Pancreas (tissue), 10 donors: ENCODE measurements at regions not wholly inside any gene's neighbourhood (a gene's known extent, or its start where the extent isn't known, plus 50 kb on each side); places are given as distances from the start of the nearest gene placed in this dataset.
"Not testable (repeated sequence)": the region's sequence is repeated elsewhere in the genome, so short reads cannot be mapped to it uniquely, and the experiment has no call there.

ENCODE experiments used
- ATAC-seq, 4 donors: fragments of 200-7000 bp; cut with Tn5 transposase; one replicate each; pipeline versions ENCODE4 v1.8.0 to v1.9.1; 2020; ENCODE audit warnings: mild to moderate bottlenecking in 4 of 4, moderate library complexity in 4 of 4
- DNase-seq, 6 donors: peaks; one replicate each; pipeline ENCODE4 v3.0.0-alpha.2; 2020
- FAIRE-seq: peaks from 2 replicates; lab custom pipeline; 2012; peaks lifted over from hg19 to GRCh38; lab: Jason Lieb, UNC
- H3K27ac ChIP-seq, 4 donors: fragments of 200-600 bp; sonication (generic); 1 replicate in 3 of 4; 2 replicates in 1 of 4; pipeline versions ENCODE4 v1.5.0 to v1.8.0; 2020
- H3K27me3 ChIP-seq, 4 donors: fragments of 200-600 bp; one replicate each; pipeline ENCODE4 v1.8.0; 2021
- H3K36me3 ChIP-seq, 3 donors: fragments of 200-600 bp; sonication (generic) in 1 of 3; one replicate each; pipeline versions ENCODE4 v1.5.0 to v1.8.0; 2020 to 2021
- H3K4me1 ChIP-seq, 3 donors: fragments of 200-600 bp; one replicate each; pipeline ENCODE4 v1.8.0; 2021
- H3K4me3 ChIP-seq, 4 donors: fragments of 200-600 bp; sonication (generic) in 2 of 4; one replicate each; pipeline versions ENCODE4 v1.5.0 to v1.8.0; 2020 to 2021
- H3K9me3 ChIP-seq, 4 donors: fragments of 200-600 bp; one replicate each; pipeline ENCODE4 v1.8.0; 2021
- CTCF ChIP-seq, 4 donors: fragments of 200-600 bp; sonication (generic) in 3 of 4; IDR thresholded peaks; one replicate each; pipeline versions ENCODE4 v1.5.0 to v1.8.0; 2021; ENCODE audit warnings: antibody characterized with exemption in 4 of 4
- WGBS, 2 donors: extraction: QIAGEN DNeasy Blood & Tissue Kit; methylation state at CpG; one replicate each; pipeline ENCODE4 v1.1.7; 2013; 5-methylcytosine and 5-hydroxymethylcytosine counted together
- intact Hi-C, 3 donors: fragments of 100-400 bp; cut with DNase I; formaldehyde crosslinking; loops; one replicate each; pipeline versions ENCODE4 v1.11.1 to v1.14.2; 2022
- donor health status: healthy with polysubstance abuse.
- donor health status: DM: no; HTN: no; CAD: no; lungs with moderate emphysema.
- donor health status: DM: no; HTN: no; CAD: no.
- donor health status: control.
- donor health status: control.
- donor health status: Bipolar disorder and iron deficiency.
- donor health status: DM: yes; HTN: yes; CAD: no.
- donor health status: DM: no; HTN: no; CAD: no.
- donor health status: DM: no; HTN: no; CAD: no.
- donor health status: DM: yes; HTN: yes; CAD: no.

GRCh38 chr10:15921423-15921945 lies 61.2 kb upstream of the MINDY3 start:
- FAIRE-seq, H3K4me3 ChIP-seq, ATAC-seq, H3K27ac ChIP-seq, H3K9me3 ChIP-seq, H3K4me1 ChIP-seq, H3K27me3 ChIP-seq, intact Hi-C loops, H3K36me3 ChIP-seq, DNase-seq: not testable (repeated sequence)
- 87 to 91% methylated on average over 26 to 28 of the region's 28 CpGs for WGBS, 2 donors

GRCh38 chr10:15931376-15931775 lies 71.1 kb upstream of the MINDY3 start:
- 72 to 80% methylated on average over 5 of the region's 5 CpGs for WGBS, 2 donors
- TF ChIP-seq CTCF (IDR thresholded peaks at IDR 0.05): no peak
- Histone ChIP-seq H3K9me3 (no peaks in the 10 kb centered on the region), H3K27me3 (no peaks in the 10 kb centered on the region), H3K4me3 (no peak overlapping the region), H3K36me3 (no peaks in the 10 kb centered on the region), H3K4me1 (no peaks in the 10 kb centered on the region), H3K27ac (no peak overlapping the region)
- no peak for FAIRE-seq
- DNase-seq: no peak
- intact Hi-C loops: no loop called here
- ATAC-seq: no peak

- H3K27ac ChIP-seq, H3K4me3 ChIP-seq, ATAC-seq, intact Hi-C loops, H3K27me3 ChIP-seq, H3K36me3 ChIP-seq, H3K9me3 ChIP-seq, H3K4me1 ChIP-seq, DNase-seq, FAIRE-seq: not testable (repeated sequence)
- 34 to 51% methylated on average over 6 of the region's 6 CpGs for WGBS, 2 donors
Measured at GRCh38 chr10:15939543-15939942, 79.2 kb upstream of the MINDY3 start.

- 22 to 38% methylated on average over 1 of the region's 1 CpG for WGBS, 2 donors
- Histone ChIP-seq H3K27ac (no peak overlapping the region), H3K4me3 (no peak overlapping the region), H3K9me3 (no peaks in the 10 kb centered on the region), H3K4me1 (no peaks in the 10 kb centered on the region), H3K36me3 (no peaks in the 10 kb centered on the region), H3K27me3 (no peaks in the 10 kb centered on the region)
- TF ChIP-seq CTCF (IDR thresholded peaks at IDR 0.05): no peak
- ATAC-seq: no peak
- DNase-seq: no peak
- intact Hi-C loops: no loop called here
- FAIRE-seq: no peak
Measured at GRCh38 chr10:15943426-15943825, 83.1 kb upstream of the MINDY3 start.

GRCh38 chr10:15954188-15954587 lies 93.9 kb upstream of the MINDY3 start:
- DNase-seq (no peak), FAIRE-seq (no peak), ATAC-seq (no peak)
- H3K9me3 ChIP-seq: no peaks in the 10 kb centered on the region
- WGBS, 2 donors: 50 to 68% methylated on average over 4 of the region's 4 CpGs
- no peak overlapping the region for H3K27ac ChIP-seq
- TF ChIP-seq CTCF (IDR thresholded peaks at IDR 0.05): no peak
- H3K36me3 ChIP-seq: no peaks in the 10 kb centered on the region
- intact Hi-C loops: no loop called here
- no peaks in the 10 kb centered on the region for H3K27me3 ChIP-seq
- H3K4me3 ChIP-seq: no peak overlapping the region
- no peaks in the 10 kb centered on the region for H3K4me1 ChIP-seq

- Histone ChIP-seq H3K27me3 (no peaks in the 10 kb centered on the region), H3K36me3 (no peaks in the 10 kb centered on the region), H3K4me3 (no peak overlapping the region), H3K9me3 (no peaks in the 10 kb centered on the region), H3K4me1 (no peaks in the 10 kb centered on the region), H3K27ac (no peak overlapping the region)
- TF ChIP-seq CTCF (IDR thresholded peaks at IDR 0.05): no peak
- ATAC-seq (no peak), DNase-seq (no peak), FAIRE-seq (no peak)
- intact Hi-C loops: no loop called here
- WGBS, 2 donors: 53 to 57% methylated on average over 5 of the region's 5 CpGs
Measured at GRCh38 chr10:15960277-15960676, 100.0 kb upstream of the MINDY3 start.

- 54 to 62% methylated on average over 5 of the region's 5 CpGs for WGBS, 2 donors
- H3K36me3 ChIP-seq, DNase-seq, H3K27ac ChIP-seq, intact Hi-C loops, FAIRE-seq, H3K9me3 ChIP-seq, H3K4me3 ChIP-seq, H3K4me1 ChIP-seq, H3K27me3 ChIP-seq, ATAC-seq: not testable (repeated sequence)
Measured at GRCh38 chr10:15972736-15973135, 112.4 kb upstream of the MINDY3 start.
